ENCODE measurements at regions not wholly inside any gene's neighbourhood (a gene's known extent, or its start where the extent isn't known, plus 50 kb on each side); places are given as distances from the start of the nearest gene placed in this dataset.

GRCh38 chr12:125289970-125290369 is 224.7 kb downstream of the AACS start:
- TF ChIP-seq CTCF (IDR thresholded peaks at IDR 0.05; ENCODE audit: borderline replicate concordance, insufficient read depth, low read depth, low read length) = no peak
- H3K4me3 ChIP-seq (ENCODE audit: low read depth, low read length) = no peak overlapping the region

- no peak for TF ChIP-seq CTCF (IDR thresholded peaks at IDR 0.05; ENCODE audit: borderline replicate concordance, insufficient read depth, low read depth, low read length)
- no peak overlapping the region for H3K4me3 ChIP-seq (ENCODE audit: low read depth, low read length)
Measured at GRCh38 chr12:125292700-125293099, 227.5 kb downstream of the AACS start.

GRCh38 chr12:125295550-125295949 is 230.3 kb downstream of the AACS start:
- no peak overlapping the region for H3K4me3 ChIP-seq (ENCODE audit: low read depth, low read length)
- no peak for TF ChIP-seq CTCF (IDR thresholded peaks at IDR 0.05; ENCODE audit: borderline replicate concordance, insufficient read depth, low read depth, low read length)

GRCh38 chr12:125296701-125297100 is 231.5 kb downstream of the AACS start:
- H3K4me3 ChIP-seq (ENCODE audit: low read depth, low read length) = no peak overlapping the region
- no peak for TF ChIP-seq CTCF (IDR thresholded peaks at IDR 0.05; ENCODE audit: borderline replicate concordance, insufficient read depth, low read depth, low read length)

- TF ChIP-seq CTCF (IDR thresholded peaks at IDR 0.05; ENCODE audit: borderline replicate concordance, insufficient read depth, low read depth, low read length) = no peak
- H3K4me3 ChIP-seq (ENCODE audit: low read depth, low read length) = no peak overlapping the region
Measured at GRCh38 chr12:125299840-125300239, 234.6 kb downstream of the AACS start.

- TF ChIP-seq CTCF (IDR thresholded peaks at IDR 0.05; ENCODE audit: borderline replicate concordance, insufficient read depth, low read depth, low read length) = no peak
- H3K4me3 ChIP-seq (ENCODE audit: low read depth, low read length) = no peak overlapping the region
Measured at GRCh38 chr12:125300249-125300648, 235.0 kb downstream of the AACS start.

GRCh38 chr12:125303337-125303736 is 238.1 kb downstream of the AACS start:
- no peak overlapping the region for H3K4me3 ChIP-seq (ENCODE audit: low read depth, low read length)
- no peak for TF ChIP-seq CTCF (IDR thresholded peaks at IDR 0.05; ENCODE audit: borderline replicate concordance, insufficient read depth, low read depth, low read length)

All from GM12875 (cell line).